ENCODE measurements at regions not wholly inside any gene's neighbourhood (a gene's known extent, or its start where the extent isn't known, plus 50 kb on each side); places are given as distances from the start of the nearest gene placed in this dataset.

DNA sequence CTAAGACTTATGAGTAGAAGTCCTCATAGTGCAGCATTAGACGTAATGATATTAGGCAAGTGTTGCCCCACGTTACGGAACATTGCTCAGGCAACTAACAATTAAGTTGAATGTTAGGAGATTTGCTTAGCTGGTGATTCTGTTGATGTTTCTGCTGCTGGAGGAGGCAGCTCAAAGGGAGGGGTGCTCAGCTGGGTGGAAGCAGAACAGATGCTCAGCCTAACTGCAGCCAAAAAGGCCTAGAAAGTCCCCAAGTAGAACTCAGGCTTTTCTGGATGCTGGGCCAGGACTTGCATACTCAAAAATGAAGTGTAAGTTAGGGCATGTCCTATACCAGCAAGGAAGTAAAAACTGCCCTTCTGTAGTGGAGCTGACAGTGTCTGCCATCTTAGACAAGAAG is 201.4 kb downstream of the ADRA2A start:
- TF ChIP-seq GTF2F1 (IDR thresholded peaks at IDR 0.05; ENCODE audit: borderline replicate concordance, low read depth, low read length) (no peak), RAD21 (IDR thresholded peaks at IDR 0.05 in 1 of 2, conservative IDR thresholded peaks at IDR 0.05 in 1 of 2; ENCODE audit: low read depth in 2 of 2, low read length in 2 of 2) (no peak), TBP (IDR thresholded peaks at IDR 0.05; ENCODE audit: low read depth, low read length) (no peak), POLR2AphosphoS5 (IDR thresholded peaks at IDR 0.05; ENCODE audit: low read depth, low read length) (no peak), POLR2A (IDR thresholded peaks at IDR 0.05; ENCODE audit: control extremely low read depth in 1 of 2, low read depth in 2 of 2, low read length in 2 of 2) (no peak)
- TF ChIP-seq, protein P1, sequence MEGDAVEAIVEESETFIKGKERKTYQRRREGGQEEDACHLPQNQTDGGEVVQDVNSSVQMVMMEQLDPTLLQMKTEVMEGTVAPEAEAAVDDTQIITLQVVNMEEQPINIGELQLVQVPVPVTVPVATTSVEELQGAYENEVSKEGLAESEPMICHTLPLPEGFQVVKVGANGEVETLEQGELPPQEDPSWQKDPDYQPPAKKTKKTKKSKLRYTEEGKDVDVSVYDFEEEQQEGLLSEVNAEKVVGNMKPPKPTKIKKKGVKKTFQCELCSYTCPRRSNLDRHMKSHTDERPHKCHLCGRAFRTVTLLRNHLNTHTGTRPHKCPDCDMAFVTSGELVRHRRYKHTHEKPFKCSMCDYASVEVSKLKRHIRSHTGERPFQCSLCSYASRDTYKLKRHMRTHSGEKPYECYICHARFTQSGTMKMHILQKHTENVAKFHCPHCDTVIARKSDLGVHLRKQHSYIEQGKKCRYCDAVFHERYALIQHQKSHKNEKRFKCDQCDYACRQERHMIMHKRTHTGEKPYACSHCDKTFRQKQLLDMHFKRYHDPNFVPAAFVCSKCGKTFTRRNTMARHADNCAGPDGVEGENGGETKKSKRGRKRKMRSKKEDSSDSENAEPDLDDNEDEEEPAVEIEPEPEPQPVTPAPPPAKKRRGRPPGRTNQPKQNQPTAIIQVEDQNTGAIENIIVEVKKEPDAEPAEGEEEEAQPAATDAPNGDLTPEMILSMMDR (IDR thresholded peaks at IDR 0.05; ENCODE audit: control extremely low read depth in 1 of 3, insufficient read depth in 1 of 3, low read depth in 1 of 3, low read length in 3 of 3), result no peak

Measured in H1 (cell line).